ENCODE measurements at regions not wholly inside any gene's neighbourhood (a gene's known extent, or its start where the extent isn't known, plus 50 kb on each side); places are given as distances from the start of the nearest gene placed in this dataset.

DNA sequence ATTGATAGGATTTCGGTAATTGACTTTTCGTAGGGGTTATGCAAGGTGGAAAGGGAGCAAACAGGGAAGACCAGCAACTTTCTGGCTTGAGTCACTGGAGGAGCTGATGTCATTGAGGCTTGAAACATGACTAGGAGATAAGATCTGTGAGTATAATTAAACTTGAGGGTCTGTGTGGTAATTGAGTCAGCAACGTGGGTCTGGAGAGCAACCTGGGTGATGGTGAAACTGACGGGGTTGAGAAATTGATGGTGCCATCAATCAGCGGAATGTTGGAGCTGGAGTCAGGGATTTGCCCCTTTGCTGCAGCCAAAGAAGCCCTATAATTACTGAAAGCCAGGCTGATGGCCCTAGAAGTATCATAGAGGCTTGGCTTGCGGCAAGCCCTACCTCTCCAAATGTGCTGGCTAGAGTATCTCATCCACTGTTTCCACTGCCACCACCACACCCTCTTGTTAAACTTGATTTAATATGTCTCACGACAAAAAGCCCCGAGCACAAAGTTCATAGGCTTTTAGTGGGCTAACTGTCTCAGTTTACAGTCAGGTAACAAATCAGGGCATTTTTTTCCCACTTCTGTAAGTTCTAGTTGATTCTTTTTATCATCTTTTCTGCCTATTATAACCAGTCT, 186.9 kb upstream of the ELAC2 start (continued):
- no peak for TF ChIP-seq ZNF341 (tag by site-specific recombination; IDR thresholded peaks at IDR 0.05; ENCODE audit: low read depth)
- TF ChIP-seq, protein P1, sequence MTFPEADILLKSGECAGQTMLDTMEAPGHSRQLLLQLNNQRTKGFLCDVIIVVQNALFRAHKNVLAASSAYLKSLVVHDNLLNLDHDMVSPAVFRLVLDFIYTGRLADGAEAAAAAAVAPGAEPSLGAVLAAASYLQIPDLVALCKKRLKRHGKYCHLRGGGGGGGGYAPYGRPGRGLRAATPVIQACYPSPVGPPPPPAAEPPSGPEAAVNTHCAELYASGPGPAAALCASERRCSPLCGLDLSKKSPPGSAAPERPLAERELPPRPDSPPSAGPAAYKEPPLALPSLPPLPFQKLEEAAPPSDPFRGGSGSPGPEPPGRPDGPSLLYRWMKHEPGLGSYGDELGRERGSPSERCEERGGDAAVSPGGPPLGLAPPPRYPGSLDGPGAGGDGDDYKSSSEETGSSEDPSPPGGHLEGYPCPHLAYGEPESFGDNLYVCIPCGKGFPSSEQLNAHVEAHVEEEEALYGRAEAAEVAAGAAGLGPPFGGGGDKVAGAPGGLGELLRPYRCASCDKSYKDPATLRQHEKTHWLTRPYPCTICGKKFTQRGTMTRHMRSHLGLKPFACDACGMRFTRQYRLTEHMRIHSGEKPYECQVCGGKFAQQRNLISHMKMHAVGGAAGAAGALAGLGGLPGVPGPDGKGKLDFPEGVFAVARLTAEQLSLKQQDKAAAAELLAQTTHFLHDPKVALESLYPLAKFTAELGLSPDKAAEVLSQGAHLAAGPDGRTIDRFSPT (tag by site-specific recombination; IDR thresholded peaks at IDR 0.05), result peak; percentile 96

DNA sequence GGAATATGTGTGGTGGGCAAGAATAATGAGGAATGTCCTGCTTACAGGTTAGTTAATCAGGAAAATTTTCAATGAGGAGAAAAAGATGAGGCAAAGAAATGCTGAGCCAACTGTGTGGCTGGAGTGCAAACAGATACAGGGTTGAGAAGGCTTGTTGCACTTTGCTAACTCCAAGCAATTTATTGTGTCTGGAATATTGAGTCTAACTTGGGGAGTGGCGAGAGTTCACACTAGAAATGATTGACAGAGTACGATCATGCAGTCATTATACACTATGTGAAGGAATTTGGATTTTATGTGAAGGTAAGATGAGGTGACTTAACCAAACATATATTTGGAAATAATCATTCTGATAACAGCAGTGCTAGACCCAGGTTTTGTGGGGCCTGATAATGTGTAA, 185.0 kb upstream of the ELAC2 start:
- CTCF ChIA-PET, result interaction anchor here (0.6 kb wide), 1 partner anchor 99 kb away, joined by 6 read pairs; no protein-coding TSS in a partner anchor
- Histone ChIP-seq H3K4me3 (ENCODE audit: low read depth, low read length) (no peak overlapping the region), H3K4me1 (ENCODE audit: control insufficient read depth, insufficient read depth, low read length) (peaks cover 3% of the 10 kb centered on the region; the same call in 1 of the 2 replicates), H3K36me3 (ENCODE audit: control insufficient read depth in 2 of 2, insufficient read depth in 1 of 2, low read length in 2 of 2) (no peaks in the 10 kb centered on the region), H3K27ac (ENCODE audit: extremely low read depth, low read depth, low read length) (no peak overlapping the region), H3K9me3 (ENCODE audit: control insufficient read depth, insufficient read depth, low read depth, low read length) (no peaks in the 10 kb centered on the region; the same call in 1 of the 2 replicates)
- no peak for TF ChIP-seq ZNF561 (tag by site-specific recombination; IDR thresholded peaks at IDR 0.05; ENCODE audit: borderline replicate concordance)
- TF ChIP-seq, protein P2, sequence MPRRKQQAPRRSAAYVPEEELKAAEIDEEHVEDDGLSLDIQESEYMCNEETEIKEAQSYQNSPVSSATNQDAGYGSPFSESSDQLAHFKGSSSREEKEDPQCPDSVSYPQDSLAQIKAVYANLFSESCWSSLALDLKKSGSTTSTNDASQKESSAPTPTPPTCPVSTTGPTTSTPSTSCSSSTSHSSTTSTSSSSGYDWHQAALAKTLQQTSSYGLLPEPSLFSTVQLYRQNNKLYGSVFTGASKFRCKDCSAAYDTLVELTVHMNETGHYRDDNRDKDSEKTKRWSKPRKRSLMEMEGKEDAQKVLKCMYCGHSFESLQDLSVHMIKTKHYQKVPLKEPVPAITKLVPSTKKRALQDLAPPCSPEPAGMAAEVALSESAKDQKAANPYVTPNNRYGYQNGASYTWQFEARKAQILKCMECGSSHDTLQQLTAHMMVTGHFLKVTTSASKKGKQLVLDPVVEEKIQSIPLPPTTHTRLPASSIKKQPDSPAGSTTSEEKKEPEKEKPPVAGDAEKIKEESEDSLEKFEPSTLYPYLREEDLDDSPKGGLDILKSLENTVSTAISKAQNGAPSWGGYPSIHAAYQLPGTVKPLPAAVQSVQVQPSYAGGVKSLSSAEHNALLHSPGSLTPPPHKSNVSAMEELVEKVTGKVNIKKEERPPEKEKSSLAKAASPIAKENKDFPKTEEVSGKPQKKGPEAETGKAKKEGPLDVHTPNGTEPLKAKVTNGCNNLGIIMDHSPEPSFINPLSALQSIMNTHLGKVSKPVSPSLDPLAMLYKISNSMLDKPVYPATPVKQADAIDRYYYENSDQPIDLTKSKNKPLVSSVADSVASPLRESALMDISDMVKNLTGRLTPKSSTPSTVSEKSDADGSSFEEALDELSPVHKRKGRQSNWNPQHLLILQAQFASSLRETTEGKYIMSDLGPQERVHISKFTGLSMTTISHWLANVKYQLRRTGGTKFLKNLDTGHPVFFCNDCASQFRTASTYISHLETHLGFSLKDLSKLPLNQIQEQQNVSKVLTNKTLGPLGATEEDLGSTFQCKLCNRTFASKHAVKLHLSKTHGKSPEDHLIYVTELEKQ (tag by site-specific recombination; IDR thresholded peaks at IDR 0.05; ENCODE audit: borderline replicate concordance), result no peak
- POLR2A ChIA-PET, result no interaction called here

DNA sequence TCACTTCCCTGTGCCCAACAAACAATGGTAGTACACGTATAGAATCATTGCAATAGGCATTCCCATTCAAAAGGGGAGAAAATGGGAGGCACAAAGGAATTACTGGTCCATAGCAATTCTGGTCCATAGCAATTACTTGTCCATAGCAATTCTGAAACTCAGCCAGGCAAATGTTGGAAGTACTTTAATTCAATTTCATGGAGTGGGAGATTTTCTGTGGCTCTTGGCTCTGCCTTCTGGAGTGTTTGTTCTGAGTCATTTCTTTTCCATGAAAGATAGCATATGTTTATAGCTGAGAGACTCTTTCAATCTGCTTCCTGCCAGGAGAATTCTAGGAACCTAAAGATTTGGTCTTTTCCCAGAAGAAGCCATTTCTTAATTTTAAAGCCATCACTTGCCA, 182.8 kb upstream of the ELAC2 start:
- ChIA-PET POLR2A (no interaction called here), CTCF (no interaction called here)
- Histone ChIP-seq H3K4me1 (ENCODE audit: control insufficient read depth, insufficient read depth, low read length) (peaks cover 3% of the 10 kb centered on the region; the same call in 1 of the 2 replicates), H3K27ac (ENCODE audit: extremely low read depth, low read depth, low read length) (no peak overlapping the region), H3K4me3 (ENCODE audit: low read depth, low read length) (no peak overlapping the region), H3K36me3 (ENCODE audit: control insufficient read depth in 2 of 2, insufficient read depth in 1 of 2, low read length in 2 of 2) (no peaks in the 10 kb centered on the region), H3K9me3 (ENCODE audit: control insufficient read depth, insufficient read depth, low read depth, low read length) (no peaks in the 10 kb centered on the region; the same call in 1 of the 2 replicates)
- TF ChIP-seq EGR2 (tag by site-specific recombination; IDR thresholded peaks at IDR 0.05; ENCODE audit: low read depth) (no peak), ZNF184 (tag by site-specific recombination; IDR thresholded peaks at IDR 0.05) (no peak), ZNF211 (tag by site-specific recombination; IDR thresholded peaks at IDR 0.05; ENCODE audit: low read depth) (no peak), ZNF529 (tag by site-specific recombination; IDR thresholded peaks at IDR 0.05; ENCODE audit: insufficient replicate concordance) (no peak), WT1 (tag by site-specific recombination; IDR thresholded peaks at IDR 0.05) (no peak), ZNF2 (tag by site-specific recombination; IDR thresholded peaks at IDR 0.05) (no peak), KLF9 (tag by site-specific recombination; IDR thresholded peaks at IDR 0.05; ENCODE audit: low read depth) (no peak), SP7 (tag by site-specific recombination; IDR thresholded peaks at IDR 0.05) (peak; percentile 43; the same call in 1 of the 2 replicates), ZNF433 (tag by site-specific recombination; IDR thresholded peaks at IDR 0.05; ENCODE audit: low read depth) (no peak), ZNF140 (tag by site-specific recombination; IDR thresholded peaks at IDR 0.05) (peak; percentile 23; the same call in 1 of the 2 replicates), ZNF514 (tag by site-specific recombination; IDR thresholded peaks at IDR 0.05) (no peak), HOXC10 (CRISPR knock-in tag; IDR thresholded peaks at IDR 0.05) (no peak), ZBTB17 (tag by site-specific recombination; IDR thresholded peaks at IDR 0.05) (peak; percentile 33; the same call in 1 of the 2 replicates), ZSCAN30 (tag by site-specific recombination; IDR thresholded peaks at IDR 0.05) (no peak)
- TF ChIP-seq, protein P3, sequence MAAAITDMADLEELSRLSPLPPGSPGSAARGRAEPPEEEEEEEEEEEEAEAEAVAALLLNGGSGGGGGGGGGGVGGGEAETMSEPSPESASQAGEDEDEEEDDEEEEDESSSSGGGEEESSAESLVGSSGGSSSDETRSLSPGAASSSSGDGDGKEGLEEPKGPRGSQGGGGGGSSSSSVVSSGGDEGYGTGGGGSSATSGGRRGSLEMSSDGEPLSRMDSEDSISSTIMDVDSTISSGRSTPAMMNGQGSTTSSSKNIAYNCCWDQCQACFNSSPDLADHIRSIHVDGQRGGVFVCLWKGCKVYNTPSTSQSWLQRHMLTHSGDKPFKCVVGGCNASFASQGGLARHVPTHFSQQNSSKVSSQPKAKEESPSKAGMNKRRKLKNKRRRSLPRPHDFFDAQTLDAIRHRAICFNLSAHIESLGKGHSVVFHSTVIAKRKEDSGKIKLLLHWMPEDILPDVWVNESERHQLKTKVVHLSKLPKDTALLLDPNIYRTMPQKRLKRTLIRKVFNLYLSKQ (tag by site-specific recombination; IDR thresholded peaks at IDR 0.05; ENCODE audit: borderline replicate concordance), result no peak
- TF ChIP-seq, protein P4, sequence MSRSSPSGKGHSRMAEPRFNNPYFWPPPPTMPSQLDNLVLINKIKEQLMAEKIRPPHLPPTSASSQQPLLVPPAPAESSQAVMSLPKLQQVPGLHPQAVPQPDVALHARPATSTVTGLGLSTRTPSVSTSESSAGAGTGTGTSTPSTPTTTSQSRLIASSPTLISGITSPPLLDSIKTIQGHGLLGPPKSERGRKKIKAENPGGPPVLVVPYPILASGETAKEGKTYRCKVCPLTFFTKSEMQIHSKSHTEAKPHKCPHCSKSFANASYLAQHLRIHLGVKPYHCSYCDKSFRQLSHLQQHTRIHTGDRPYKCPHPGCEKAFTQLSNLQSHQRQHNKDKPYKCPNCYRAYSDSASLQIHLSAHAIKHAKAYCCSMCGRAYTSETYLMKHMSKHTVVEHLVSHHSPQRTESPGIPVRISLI (tag by site-specific recombination; IDR thresholded peaks at IDR 0.05), result no peak
- TF ChIP-seq, protein P5, sequence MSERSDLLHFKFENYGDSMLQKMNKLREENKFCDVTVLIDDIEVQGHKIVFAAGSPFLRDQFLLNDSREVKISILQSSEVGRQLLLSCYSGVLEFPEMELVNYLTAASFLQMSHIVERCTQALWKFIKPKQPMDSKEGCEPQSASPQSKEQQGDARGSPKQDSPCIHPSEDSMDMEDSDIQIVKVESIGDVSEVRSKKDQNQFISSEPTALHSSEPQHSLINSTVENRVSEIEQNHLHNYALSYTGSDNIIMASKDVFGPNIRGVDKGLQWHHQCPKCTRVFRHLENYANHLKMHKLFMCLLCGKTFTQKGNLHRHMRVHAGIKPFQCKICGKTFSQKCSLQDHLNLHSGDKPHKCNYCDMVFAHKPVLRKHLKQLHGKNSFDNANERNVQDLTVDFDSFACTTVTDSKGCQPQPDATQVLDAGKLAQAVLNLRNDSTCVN (tag by site-specific recombination; optimal IDR thresholded peaks at IDR 0.05), result no peak
- TF ChIP-seq, protein P6, sequence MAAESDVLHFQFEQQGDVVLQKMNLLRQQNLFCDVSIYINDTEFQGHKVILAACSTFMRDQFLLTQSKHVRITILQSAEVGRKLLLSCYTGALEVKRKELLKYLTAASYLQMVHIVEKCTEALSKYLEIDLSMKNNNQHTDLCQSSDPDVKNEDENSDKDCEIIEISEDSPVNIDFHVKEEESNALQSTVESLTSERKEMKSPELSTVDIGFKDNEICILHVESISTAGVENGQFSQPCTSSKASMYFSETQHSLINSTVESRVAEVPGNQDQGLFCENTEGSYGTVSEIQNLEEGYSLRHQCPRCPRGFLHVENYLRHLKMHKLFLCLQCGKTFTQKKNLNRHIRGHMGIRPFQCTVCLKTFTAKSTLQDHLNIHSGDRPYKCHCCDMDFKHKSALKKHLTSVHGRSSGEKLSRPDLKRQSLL (tag by site-specific recombination; IDR thresholded peaks at IDR 0.05), result no peak
